ENCODE measurements at regions not wholly inside any gene's neighbourhood (a gene's known extent, or its start where the extent isn't known, plus 50 kb on each side); places are given as distances from the start of the nearest gene placed in this dataset.

DNA sequence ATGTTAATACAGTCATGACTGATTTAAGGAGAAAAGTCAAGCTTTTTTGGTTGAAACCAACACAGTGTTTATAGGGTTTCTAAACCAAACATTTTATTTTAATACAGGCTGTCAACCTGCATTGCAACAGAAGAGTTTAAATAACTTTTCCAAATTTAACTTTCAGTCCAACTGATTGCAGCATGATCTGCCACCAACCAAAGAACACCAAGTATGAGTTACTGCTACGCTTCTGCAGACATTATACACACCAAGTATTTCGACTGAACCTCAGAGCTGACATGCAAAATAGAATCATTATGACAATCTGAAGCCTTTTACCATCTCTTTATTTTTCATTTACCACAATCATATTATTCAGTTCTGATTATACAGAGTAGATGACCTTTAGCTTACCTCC lies 151.2 kb upstream of the DST start:
- Mint-ChIP-seq H3K4me1 (no peaks in the 10 kb centered on the region), H3K36me3 (ENCODE audit: low read depth) (no peaks in the 10 kb centered on the region), H3K27me3 (peaks cover 7% of the 10 kb centered on the region), H3K9me3 (no peaks in the 10 kb centered on the region), H3K27ac (no peak overlapping the region), H3K4me3 (no peak overlapping the region)
- POLR2A ChIA-PET = no interaction called here
- ATAC-seq (ENCODE audit: low read depth) = no peak
- DNase-seq = no peak
- CTCF ChIA-PET = no interaction called here
- TF ChIP-seq, protein P1, sequence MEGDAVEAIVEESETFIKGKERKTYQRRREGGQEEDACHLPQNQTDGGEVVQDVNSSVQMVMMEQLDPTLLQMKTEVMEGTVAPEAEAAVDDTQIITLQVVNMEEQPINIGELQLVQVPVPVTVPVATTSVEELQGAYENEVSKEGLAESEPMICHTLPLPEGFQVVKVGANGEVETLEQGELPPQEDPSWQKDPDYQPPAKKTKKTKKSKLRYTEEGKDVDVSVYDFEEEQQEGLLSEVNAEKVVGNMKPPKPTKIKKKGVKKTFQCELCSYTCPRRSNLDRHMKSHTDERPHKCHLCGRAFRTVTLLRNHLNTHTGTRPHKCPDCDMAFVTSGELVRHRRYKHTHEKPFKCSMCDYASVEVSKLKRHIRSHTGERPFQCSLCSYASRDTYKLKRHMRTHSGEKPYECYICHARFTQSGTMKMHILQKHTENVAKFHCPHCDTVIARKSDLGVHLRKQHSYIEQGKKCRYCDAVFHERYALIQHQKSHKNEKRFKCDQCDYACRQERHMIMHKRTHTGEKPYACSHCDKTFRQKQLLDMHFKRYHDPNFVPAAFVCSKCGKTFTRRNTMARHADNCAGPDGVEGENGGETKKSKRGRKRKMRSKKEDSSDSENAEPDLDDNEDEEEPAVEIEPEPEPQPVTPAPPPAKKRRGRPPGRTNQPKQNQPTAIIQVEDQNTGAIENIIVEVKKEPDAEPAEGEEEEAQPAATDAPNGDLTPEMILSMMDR (IDR thresholded peaks at IDR 0.05) = no peak
- intact Hi-C loops (cut with micrococcal nuclease) = no loop called here

DNA sequence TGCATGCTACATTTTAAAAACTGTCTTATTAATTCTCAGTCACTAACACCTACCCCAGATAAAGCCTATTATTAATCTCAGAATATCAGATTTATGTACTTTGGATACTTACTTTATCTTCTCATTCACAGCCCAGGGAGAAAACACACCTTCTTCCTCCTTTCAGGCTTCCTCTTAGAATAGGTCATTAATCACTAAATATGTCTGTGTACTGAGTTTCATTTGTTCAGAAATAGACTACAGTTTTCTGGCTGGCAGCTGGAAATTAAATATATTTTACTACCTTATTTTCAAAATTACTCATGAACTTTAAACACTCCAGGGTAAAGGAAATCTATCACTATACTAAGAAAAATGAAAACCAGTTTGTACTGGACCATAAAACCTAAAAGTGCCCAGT lies 147.7 kb upstream of the DST start:
- H3K36me3 Mint-ChIP-seq (ENCODE audit: low read depth) = no peaks in the 10 kb centered on the region
- DNase-seq (no peak), ATAC-seq (ENCODE audit: low read depth) (no peak)
- TF ChIP-seq, protein P1 (IDR thresholded peaks at IDR 0.05) = no peak
- peaks cover 7% of the 10 kb centered on the region for H3K27me3 Mint-ChIP-seq
- ChIA-PET POLR2A (no interaction called here), CTCF (no interaction called here)
- no peaks in the 10 kb centered on the region for H3K4me1 Mint-ChIP-seq
- H3K4me3 Mint-ChIP-seq = no peak overlapping the region
- no peak overlapping the region for H3K27ac Mint-ChIP-seq
- H3K9me3 Mint-ChIP-seq = no peaks in the 10 kb centered on the region
- intact Hi-C loops (cut with micrococcal nuclease) = no loop called here

DNA sequence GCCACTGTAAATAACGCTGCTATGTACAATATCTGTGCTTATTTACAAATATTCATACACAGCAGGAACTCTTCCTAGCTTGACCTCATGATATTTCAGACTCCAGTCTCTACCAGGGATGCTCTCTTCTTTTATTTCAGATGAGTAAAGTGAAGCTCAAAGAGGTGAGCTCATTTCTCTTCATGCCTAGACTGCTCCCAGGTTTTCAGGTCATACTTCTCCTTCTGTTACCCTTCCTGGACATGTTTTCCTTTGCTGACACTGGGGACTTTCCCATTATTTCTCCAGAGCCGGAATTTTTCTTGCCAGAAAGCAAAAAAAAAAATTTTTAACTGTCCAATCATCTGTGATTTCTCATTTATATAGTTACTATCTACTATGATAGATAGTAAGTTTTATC lies 147.2 kb upstream of the DST start:
- Mint-ChIP-seq H3K27ac (no peak overlapping the region), H3K36me3 (ENCODE audit: low read depth) (no peaks in the 10 kb centered on the region), H3K4me1 (no peaks in the 10 kb centered on the region), H3K4me3 (no peak overlapping the region), H3K27me3 (peaks cover 7% of the 10 kb centered on the region), H3K9me3 (no peaks in the 10 kb centered on the region)
- ChIA-PET POLR2A (no interaction called here), CTCF (no interaction called here)
- no peak for DNase-seq
- TF ChIP-seq, protein P1 (IDR thresholded peaks at IDR 0.05) = no peak
- intact Hi-C loops (cut with micrococcal nuclease) = no loop called here
- ATAC-seq (ENCODE audit: low read depth) = no peak

DNA sequence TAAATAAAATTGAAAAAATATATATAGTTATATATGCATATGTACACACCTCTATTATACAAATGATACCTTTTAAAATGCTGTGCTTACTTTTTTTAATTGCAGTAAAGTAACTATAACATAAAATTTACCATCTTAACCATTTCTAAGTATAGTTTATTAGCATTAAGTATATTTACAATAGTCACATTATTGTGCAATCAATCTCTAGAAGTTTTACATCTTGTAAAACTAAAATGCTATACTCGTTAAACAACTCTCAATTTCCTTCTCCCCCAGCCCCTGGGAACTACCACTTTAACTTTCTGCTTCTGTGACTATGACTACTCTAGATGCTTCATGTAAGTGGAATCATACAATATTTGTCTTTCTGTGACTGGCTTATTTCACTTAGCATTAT lies 146.7 kb upstream of the DST start:
- H3K4me1 Mint-ChIP-seq = no peaks in the 10 kb centered on the region
- TF ChIP-seq, protein P1 (IDR thresholded peaks at IDR 0.05) = no peak
- DNase-seq (no peak), ATAC-seq (ENCODE audit: low read depth) (no peak)
- ChIA-PET POLR2A (no interaction called here), CTCF (no interaction called here)
- H3K9me3 Mint-ChIP-seq = no peaks in the 10 kb centered on the region
- peaks cover 7% of the 10 kb centered on the region for H3K27me3 Mint-ChIP-seq
- H3K36me3 Mint-ChIP-seq (ENCODE audit: low read depth) = no peaks in the 10 kb centered on the region
- intact Hi-C loops (cut with micrococcal nuclease) = no loop called here
- no peak overlapping the region for H3K27ac Mint-ChIP-seq
- no peak overlapping the region for H3K4me3 Mint-ChIP-seq

DNA sequence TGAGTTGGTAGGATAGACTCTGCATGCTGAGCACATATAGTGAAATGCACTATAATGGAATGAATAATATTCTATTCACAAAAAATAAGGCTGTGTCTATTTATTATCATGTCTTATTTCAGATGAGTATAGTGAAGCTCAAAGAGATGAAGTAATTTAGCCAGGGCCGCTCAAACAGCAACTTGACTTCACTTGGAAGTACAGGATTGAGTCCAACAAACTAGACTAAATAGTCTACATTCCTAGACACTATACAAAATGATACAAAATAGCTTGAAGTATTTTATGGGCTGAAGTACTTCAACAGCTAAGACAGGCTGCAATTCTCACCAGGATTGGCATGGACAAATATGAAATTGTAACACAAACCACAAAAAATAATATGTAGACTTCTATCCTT lies 144.5 kb upstream of the DST start:
- Mint-ChIP-seq H3K36me3 (ENCODE audit: low read depth) (no peaks in the 10 kb centered on the region), H3K9me3 (no peaks in the 10 kb centered on the region), H3K4me3 (no peak overlapping the region), H3K27ac (no peak overlapping the region), H3K4me1 (no peaks in the 10 kb centered on the region), H3K27me3 (peaks cover 3% of the 10 kb centered on the region)
- CTCF ChIA-PET = no interaction called here
- TF ChIP-seq, protein P1 (IDR thresholded peaks at IDR 0.05) = no peak
- POLR2A ChIA-PET = no interaction called here
- no peak for DNase-seq
- intact Hi-C loops (cut with micrococcal nuclease) = no loop called here
- no peak for ATAC-seq (ENCODE audit: low read depth)
